C4-2B (cell line): ENCODE measurements at regions not wholly inside any gene's neighbourhood (a gene's known extent, or its start where the extent isn't known, plus 50 kb on each side); places are given as distances from the start of the nearest gene placed in this dataset.
A peak's percentile ranks its signal among the peaks of the same experiment; 100 is the strongest.
"Not testable (repeated sequence)": the region's sequence is repeated elsewhere in the genome, so short reads cannot be mapped to it uniquely, and the experiment has no call there.

Experiments used
- H3K27ac ChIP-seq: fragments of 450-650 bp; 2 replicates; pipeline ENCODE4 v1.5.1; 2017
- CTCF ChIP-seq: fragments of 450-650 bp; conservative IDR thresholded peaks from 2 replicates; pipeline ENCODE4 v1.5.1; 2017; ENCODE audit warnings: mild to moderate bottlenecking
- ZFX ChIP-seq: fragments of 450-650 bp; IDR thresholded peaks from 2 replicates; pipeline ENCODE4 v1.6.1; 2017

- TF ChIP-seq CTCF (no peak), ZFX (no peak)
- H3K27ac ChIP-seq: no peak overlapping the region
Observed at GRCh38 chr2:16728351-16729136, 62.9 kb upstream of the CYRIA start.

GRCh38 chr2:16727849-16728248 is 62.2 kb upstream of the CYRIA start:
- H3K27ac ChIP-seq: not testable (repeated sequence)

GRCh38 chr2:16727256-16727655 is 61.6 kb upstream of the CYRIA start:
- TF ChIP-seq ZFX: no peak
- TF ChIP-seq CTCF: peak; percentile 13
- H3K27ac ChIP-seq: peak overlapping the region; percentile 16; the same call in 1 of the 2 replicates

GRCh38 chr2:16726577-16726976 is 60.9 kb upstream of the CYRIA start:
- no peak overlapping the region for H3K27ac ChIP-seq
- TF ChIP-seq CTCF (no peak), ZFX (no peak)

GRCh38 chr2:16726147-16726546 is 60.5 kb upstream of the CYRIA start:
- H3K27ac ChIP-seq: no peak overlapping the region
- TF ChIP-seq CTCF: no peak
- TF ChIP-seq ZFX: no peak

- H3K27ac ChIP-seq: no peak overlapping the region
- TF ChIP-seq ZFX (no peak), CTCF (no peak)
Observed at GRCh38 chr2:16725549-16725948, 59.9 kb upstream of the CYRIA start.

GRCh38 chr2:16722677-16723076 is 57.0 kb upstream of the CYRIA start:
- TF ChIP-seq ZFX (no peak), CTCF (no peak)
- H3K27ac ChIP-seq: no peak overlapping the region

- no peak for TF ChIP-seq CTCF
- TF ChIP-seq ZFX: no peak
- no peak overlapping the region; the same call in 1 of the 2 replicates for H3K27ac ChIP-seq
Observed at GRCh38 chr2:16722126-16722525, 56.5 kb upstream of the CYRIA start.

GRCh38 chr2:16721529-16721928 is 55.9 kb upstream of the CYRIA start:
- H3K27ac ChIP-seq: peak overlapping the region; percentile 75

GRCh38 chr2:16720737-16721136 is 55.1 kb upstream of the CYRIA start:
- peak overlapping the region; percentile 75 for H3K27ac ChIP-seq
